ENCODE measurements at regions not wholly inside any gene's neighbourhood (a gene's known extent, or its start where the extent isn't known, plus 50 kb on each side); places are given as distances from the start of the nearest gene placed in this dataset.

DNA sequence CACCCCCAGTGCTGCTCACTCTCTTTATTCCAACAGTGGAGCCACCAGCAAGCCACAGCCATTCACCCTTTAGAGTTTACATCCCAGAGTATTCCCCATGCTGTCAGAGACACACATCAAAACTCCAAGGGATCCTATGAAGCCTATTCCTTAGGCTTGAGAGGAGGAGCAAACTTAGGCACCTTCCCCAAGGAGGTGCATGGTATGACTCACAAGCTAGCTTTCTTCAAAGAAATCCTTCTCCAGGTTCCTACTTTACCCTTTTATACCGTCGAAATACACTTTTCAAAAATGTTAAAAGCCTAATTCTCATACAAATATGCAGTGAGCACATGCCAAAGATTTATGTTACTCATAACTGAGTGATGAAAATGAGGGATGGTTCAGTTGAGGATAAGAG, 175.4 kb downstream of the ETNK1 start:
- TF ChIP-seq, protein P1, sequence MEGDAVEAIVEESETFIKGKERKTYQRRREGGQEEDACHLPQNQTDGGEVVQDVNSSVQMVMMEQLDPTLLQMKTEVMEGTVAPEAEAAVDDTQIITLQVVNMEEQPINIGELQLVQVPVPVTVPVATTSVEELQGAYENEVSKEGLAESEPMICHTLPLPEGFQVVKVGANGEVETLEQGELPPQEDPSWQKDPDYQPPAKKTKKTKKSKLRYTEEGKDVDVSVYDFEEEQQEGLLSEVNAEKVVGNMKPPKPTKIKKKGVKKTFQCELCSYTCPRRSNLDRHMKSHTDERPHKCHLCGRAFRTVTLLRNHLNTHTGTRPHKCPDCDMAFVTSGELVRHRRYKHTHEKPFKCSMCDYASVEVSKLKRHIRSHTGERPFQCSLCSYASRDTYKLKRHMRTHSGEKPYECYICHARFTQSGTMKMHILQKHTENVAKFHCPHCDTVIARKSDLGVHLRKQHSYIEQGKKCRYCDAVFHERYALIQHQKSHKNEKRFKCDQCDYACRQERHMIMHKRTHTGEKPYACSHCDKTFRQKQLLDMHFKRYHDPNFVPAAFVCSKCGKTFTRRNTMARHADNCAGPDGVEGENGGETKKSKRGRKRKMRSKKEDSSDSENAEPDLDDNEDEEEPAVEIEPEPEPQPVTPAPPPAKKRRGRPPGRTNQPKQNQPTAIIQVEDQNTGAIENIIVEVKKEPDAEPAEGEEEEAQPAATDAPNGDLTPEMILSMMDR (IDR thresholded peaks at IDR 0.05) = no peak
- no peak for TF ChIP-seq POLR2A (IDR thresholded peaks at IDR 0.05)

Measured in lower leg skin (tissue), 3 donors.